Esophagus squamous epithelium (tissue), 4 donors: ENCODE measurements at regions not wholly inside any gene's neighbourhood (a gene's known extent, or its start where the extent isn't known, plus 50 kb on each side); places are given as distances from the start of the nearest gene placed in this dataset.

Experiments
- POLR2A ChIP-seq, 4 donors: fragments of 450-650 bp; IDR thresholded peaks; one replicate each; pipeline ENCODE4 v1.6.1; 2017; ENCODE audit warnings: antibody characterized with exemption in 4 of 4, mild to moderate bottlenecking in 4 of 4, moderate library complexity in 3 of 4
- TF ChIP-seq, protein P1 (sequence below), 6 experiments: fragments of 450-650 bp in 4 of 6; fragments of 200-600 bp in 2 of 6; sonication (generic) in 2 of 6; IDR thresholded peaks; one replicate each; pipeline ENCODE4 v1.5.1; 2016 to 2019; ENCODE audit warnings: antibody characterized with exemption in 6 of 6, mild to moderate bottlenecking in 4 of 6, moderate library complexity in 4 of 6

- TF ChIP-seq, protein P1, sequence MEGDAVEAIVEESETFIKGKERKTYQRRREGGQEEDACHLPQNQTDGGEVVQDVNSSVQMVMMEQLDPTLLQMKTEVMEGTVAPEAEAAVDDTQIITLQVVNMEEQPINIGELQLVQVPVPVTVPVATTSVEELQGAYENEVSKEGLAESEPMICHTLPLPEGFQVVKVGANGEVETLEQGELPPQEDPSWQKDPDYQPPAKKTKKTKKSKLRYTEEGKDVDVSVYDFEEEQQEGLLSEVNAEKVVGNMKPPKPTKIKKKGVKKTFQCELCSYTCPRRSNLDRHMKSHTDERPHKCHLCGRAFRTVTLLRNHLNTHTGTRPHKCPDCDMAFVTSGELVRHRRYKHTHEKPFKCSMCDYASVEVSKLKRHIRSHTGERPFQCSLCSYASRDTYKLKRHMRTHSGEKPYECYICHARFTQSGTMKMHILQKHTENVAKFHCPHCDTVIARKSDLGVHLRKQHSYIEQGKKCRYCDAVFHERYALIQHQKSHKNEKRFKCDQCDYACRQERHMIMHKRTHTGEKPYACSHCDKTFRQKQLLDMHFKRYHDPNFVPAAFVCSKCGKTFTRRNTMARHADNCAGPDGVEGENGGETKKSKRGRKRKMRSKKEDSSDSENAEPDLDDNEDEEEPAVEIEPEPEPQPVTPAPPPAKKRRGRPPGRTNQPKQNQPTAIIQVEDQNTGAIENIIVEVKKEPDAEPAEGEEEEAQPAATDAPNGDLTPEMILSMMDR (IDR thresholded peaks at IDR 0.05), result no peak
- no peak for TF ChIP-seq POLR2A (IDR thresholded peaks at IDR 0.05)
Measured at GRCh38 chr16:65181071-65181561, 59.3 kb upstream of the CDH11 start.
